GM12891 (cell line): ENCODE measurements at regions not wholly inside any gene's neighbourhood (a gene's known extent, or its start where the extent isn't known, plus 50 kb on each side); places are given as distances from the start of the nearest gene placed in this dataset.

ENCODE experiments used
- PAX5 ChIP-seq: IDR thresholded peaks from 2 replicates; pipeline ENCODE4 v1.6.1; 2011; ENCODE audit warnings: low read length, moderate library complexity, mild to moderate bottlenecking; ENCODE audit not compliant: insufficient read depth, severe bottlenecking
- POLR2A ChIP-seq: IDR thresholded peaks from 2 replicates; pipeline ENCODE4 v1.6.1; 2011; ENCODE audit warnings: low read depth, low read length, control low read depth
- POLR2AphosphoS5 ChIP-seq: IDR thresholded peaks from 2 replicates; pipeline ENCODE4 v1.6.1; 2011; ENCODE audit warnings: low read depth, low read length, control low read depth
- POU2F2 ChIP-seq: IDR thresholded peaks from 2 replicates; pipeline ENCODE4 v1.6.1; 2011; ENCODE audit warnings: low read depth, mild to moderate bottlenecking, control low read depth, low read length, moderate library complexity
- SPI1 ChIP-seq: IDR thresholded peaks from 2 replicates; pipeline ENCODE4 v1.6.1; 2011; ENCODE audit warnings: low read depth, low read length, control low read depth
- TAF1 ChIP-seq: IDR thresholded peaks from 2 replicates; pipeline ENCODE4 v1.6.1; 2011; ENCODE audit warnings: low read depth, low read length, control low read depth

GRCh38 chr2:161005170-161005569, 155.1 kb upstream of the TANK start:
- TF ChIP-seq POLR2A (no peak), POLR2AphosphoS5 (no peak), TAF1 (no peak), SPI1 (no peak), POU2F2 (no peak), PAX5 (no peak)
